AG09309 (cell line): ENCODE measurements at regions not wholly inside any gene's neighbourhood (a gene's known extent, or its start where the extent isn't known, plus 50 kb on each side); places are given as distances from the start of the nearest gene placed in this dataset.

ENCODE experiments used
- DNase-seq: peaks from one replicate; pipeline ENCODE4 v3.0.0-alpha.2; 2010; ENCODE audit warnings: low read depth
- H3K4me3 ChIP-seq: 2 replicates; pipeline ENCODE4 v1.5.1; 2011; ENCODE audit warnings: mild to moderate bottlenecking, low read depth, low read length, moderate library complexity; ENCODE audit not compliant: control insufficient read depth
- TF ChIP-seq, protein P1 (sequence below): IDR thresholded peaks from 2 replicates; pipeline ENCODE4 v1.5.1; 2011; ENCODE audit warnings: mild to moderate bottlenecking, low read depth, low read length, inconsistent platforms; ENCODE audit not compliant: insufficient read depth, control insufficient read depth; ENCODE audit errors: missing control alignments

DNA sequence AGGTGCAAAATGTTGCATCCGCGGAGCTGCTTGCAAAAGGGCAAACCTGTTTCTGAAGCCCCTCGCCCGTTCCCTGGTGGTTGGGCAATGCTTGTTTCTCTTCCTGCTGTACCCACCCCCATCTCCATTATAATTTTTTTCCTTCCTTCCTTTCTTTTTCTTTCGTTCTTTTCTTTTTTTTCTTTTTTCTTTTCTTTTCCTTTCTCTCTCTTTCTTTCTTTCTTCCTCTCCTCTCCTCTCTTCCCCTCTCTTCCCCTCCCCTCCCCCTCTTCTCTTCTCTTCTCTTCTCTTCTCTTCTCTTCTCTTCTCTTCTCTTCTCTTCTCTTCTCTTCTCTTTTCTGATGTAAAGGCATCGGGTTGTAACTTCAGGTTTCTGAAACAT is 278.2 kb downstream of the GATA3 start:
- TF ChIP-seq, protein P1, sequence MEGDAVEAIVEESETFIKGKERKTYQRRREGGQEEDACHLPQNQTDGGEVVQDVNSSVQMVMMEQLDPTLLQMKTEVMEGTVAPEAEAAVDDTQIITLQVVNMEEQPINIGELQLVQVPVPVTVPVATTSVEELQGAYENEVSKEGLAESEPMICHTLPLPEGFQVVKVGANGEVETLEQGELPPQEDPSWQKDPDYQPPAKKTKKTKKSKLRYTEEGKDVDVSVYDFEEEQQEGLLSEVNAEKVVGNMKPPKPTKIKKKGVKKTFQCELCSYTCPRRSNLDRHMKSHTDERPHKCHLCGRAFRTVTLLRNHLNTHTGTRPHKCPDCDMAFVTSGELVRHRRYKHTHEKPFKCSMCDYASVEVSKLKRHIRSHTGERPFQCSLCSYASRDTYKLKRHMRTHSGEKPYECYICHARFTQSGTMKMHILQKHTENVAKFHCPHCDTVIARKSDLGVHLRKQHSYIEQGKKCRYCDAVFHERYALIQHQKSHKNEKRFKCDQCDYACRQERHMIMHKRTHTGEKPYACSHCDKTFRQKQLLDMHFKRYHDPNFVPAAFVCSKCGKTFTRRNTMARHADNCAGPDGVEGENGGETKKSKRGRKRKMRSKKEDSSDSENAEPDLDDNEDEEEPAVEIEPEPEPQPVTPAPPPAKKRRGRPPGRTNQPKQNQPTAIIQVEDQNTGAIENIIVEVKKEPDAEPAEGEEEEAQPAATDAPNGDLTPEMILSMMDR: no peak
- no peak for DNase-seq
- peak overlapping the region; percentile 31 for H3K4me3 ChIP-seq

DNA sequence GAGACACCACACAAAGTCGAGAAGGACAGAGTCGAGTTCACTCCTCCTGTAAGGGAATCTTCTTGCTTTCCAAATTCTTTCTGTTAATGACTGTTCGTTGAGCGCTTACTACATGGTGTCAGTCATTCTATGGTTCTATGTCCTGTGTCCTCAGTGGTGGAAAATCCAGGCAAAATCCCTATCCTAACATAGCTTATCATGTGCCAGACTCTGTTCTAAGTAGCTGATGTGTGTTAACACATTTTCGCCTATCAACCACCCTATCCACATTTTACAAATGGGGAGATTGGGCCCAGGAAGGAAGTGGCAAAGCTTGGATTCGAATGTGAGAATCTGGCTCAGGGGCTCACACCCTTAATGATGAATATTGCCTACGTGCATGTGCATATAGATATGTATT is 280.1 kb downstream of the GATA3 start:
- TF ChIP-seq, protein P1: no peak
- no peak for DNase-seq
- H3K4me3 ChIP-seq: no peak overlapping the region

DNA sequence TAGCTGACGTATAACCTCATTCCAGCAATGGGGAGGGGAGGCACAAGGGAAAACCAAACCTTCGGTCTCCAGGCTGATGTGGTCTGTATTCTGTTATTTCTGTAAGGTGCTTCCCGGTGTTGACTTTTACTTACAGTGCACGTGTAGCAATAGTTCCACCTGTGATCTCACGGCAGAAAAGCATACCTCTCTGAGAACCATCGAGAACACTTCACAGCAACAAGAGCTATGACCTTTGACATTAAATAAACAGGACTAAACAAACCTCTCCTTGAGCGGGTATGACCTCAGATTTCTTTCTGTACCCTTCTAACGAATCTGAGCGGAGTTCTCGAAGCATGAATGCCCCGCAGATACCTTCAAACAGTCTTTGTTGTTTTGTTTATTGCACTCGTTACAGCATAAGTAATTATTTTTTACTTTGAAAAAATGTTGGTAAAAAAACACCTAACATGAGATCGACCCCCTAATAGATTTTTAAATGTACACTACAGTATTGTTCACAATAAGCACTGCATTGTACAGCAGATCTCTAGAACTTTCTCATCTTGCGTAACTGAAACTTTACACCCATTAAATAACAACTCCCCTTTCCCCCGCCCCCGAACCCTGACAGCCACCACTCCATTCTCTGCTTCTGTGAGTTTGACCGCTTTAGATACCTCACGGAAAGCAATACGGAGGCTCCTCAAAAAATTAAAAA is 282.3 kb downstream of the GATA3 start:
- H3K4me3 ChIP-seq: no peak overlapping the region
- no peak for DNase-seq
- TF ChIP-seq, protein P1: no peak

DNA sequence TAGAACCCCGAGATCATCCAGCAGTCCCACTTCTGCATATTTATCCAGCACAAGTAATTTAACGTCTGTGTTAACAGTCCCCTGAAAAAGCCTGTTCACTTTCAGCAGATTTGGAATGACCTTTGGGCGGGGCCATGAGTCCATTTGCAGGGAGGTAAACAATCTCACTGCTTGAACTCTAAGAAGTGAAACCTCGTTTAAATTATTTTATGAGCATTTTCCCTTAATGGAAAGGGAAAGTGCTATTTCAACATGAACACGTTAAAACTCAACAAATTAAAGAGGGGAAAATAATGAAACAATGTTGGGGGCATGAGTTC is 282.8 kb downstream of the GATA3 start:
- TF ChIP-seq, protein P1: no peak

DNA sequence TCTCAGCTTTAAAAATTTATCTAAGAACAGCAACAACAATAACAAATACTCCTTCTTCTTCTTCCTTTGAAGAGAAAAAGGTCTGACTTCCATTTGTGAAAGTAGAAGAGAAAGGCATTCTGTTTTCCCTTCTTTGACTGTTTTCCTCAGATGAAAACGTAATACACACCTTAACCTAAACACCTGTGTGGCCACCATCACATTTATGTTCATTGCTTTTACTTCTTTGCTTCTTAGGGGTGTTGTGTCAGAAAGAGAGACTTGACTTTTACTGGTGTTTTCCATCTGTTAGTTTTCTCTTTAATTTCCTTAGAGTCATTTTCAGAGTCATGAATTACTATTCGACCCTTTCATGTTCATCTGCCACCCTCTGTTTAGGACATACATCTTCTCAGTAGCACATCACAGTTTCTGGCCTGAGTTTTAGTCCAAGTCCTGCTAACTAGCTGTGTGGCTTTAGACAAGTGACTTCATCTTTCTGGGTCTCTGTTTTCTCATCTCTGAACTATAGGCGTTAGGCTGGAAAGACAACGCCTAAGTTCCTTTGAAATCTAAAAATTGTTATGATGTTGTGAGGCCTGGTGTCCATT is 283.8 kb downstream of the GATA3 start:
- TF ChIP-seq, protein P1: no peak
- H3K4me3 ChIP-seq: no peak overlapping the region
- DNase-seq: no peak

More for the DNA sequence above, 282.8 kb downstream of the GATA3 start:
- no peak for DNase-seq
- no peak overlapping the region for H3K4me3 ChIP-seq

DNA sequence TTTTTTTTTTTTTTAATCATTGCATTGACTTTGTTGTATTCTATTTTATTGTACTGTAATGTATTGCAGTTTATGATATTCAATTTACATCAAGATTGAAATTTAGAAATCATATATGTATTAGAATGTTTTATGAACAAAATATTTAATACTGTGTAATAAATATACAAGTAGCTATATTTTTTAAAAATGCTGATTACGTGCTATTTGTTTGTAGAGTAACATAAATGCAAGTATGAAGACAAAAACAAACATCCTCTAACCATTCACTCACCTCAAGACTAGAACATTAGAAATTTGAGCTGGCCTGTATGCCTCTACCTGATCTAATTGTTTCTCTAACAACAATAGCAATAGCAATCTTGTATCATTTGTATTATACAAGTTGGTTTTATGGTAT is 290.3 kb downstream of the GATA3 start:
- TF ChIP-seq, protein P1: no peak

More for the DNA sequence above, 290.3 kb downstream of the GATA3 start:
- DNase-seq: no peak
- no peak overlapping the region for H3K4me3 ChIP-seq
